D721Med (cell line): ENCODE measurements at regions not wholly inside any gene's neighbourhood (a gene's known extent, or its start where the extent isn't known, plus 50 kb on each side); places are given as distances from the start of the nearest gene placed in this dataset.

Experiments
- DNase-seq: peaks from one replicate; pipeline ENCODE4 v3.0.0; 2011; ENCODE audit warnings: low spot score; ENCODE audit not compliant: insufficient read length
- FAIRE-seq: peaks from 2 replicates; lab custom pipeline; 2011; peaks lifted over from hg19 to GRCh38; lab: Jason Lieb, UNC
- CTCF ChIP-seq: IDR thresholded peaks from 2 replicates; pipeline ENCODE4 v1.5.1; 2012; ENCODE audit warnings: mild to moderate bottlenecking, control low read depth; ENCODE audit not compliant: insufficient read depth; ENCODE audit errors: missing control alignments

DNA sequence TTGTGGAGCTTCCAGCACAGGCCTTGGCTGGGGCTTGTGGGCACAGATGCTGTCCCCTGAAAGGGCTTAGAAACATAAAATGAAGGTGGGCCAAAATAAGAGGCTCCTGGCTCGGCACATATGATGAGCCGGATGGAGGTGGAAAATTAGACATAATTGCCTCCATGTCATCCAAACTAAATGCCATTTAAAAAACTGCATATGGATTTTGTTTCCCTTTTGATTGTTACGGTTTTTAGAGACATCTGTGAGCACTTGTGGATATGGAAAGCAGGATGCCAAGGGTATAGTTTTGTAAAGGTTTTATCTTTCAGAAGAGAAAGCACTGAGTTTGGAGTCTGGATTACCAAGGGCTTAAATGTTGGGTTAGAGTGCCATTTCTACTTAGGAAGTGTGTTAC lies 498.3 kb downstream of the RIT2 start:
- DNase-seq (no peak), FAIRE-seq (no peak)
- no peak for TF ChIP-seq CTCF

DNA sequence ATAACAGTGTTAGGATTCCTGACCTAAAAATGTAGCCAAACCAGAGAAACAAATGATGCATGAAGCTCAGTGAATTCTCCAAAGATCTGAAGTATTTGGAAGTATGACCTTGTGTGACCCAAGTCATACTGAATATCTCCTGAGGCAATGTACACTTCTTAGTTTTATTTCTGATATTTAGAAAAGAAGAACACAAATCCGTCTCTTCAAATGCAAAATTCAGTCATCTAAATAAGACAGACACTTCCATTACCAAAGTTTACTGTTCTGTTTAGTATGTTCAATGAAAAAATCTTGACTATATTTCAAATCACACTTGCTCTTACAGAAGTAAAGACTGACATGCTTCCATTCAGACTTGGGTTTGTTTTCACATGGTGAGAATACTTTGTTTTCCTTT lies 495.7 kb downstream of the RIT2 start:
- DNase-seq (no peak), FAIRE-seq (peak; percentile 87)
- no peak for TF ChIP-seq CTCF

- no peak for FAIRE-seq
Observed at GRCh38 chr18:42620657-42621056, 494.8 kb downstream of the RIT2 start.

GRCh38 chr18:42623935-42624334 lies 491.6 kb downstream of the RIT2 start:
- no peak for TF ChIP-seq CTCF
- DNase-seq = no peak
- FAIRE-seq = peak; percentile 79

More at GRCh38 chr18:42620657-42621056, 494.8 kb downstream of the RIT2 start:
- DNase-seq = no peak
- no peak for TF ChIP-seq CTCF

GRCh38 chr18:42632801-42633200 lies 482.7 kb downstream of the RIT2 start:
- TF ChIP-seq CTCF = no peak
- FAIRE-seq = peak; percentile 67
- DNase-seq = no peak

- DNase-seq (no peak), FAIRE-seq (no peak)
- no peak for TF ChIP-seq CTCF
Observed at GRCh38 chr18:42635378-42636048, 480.0 kb downstream of the RIT2 start.

GRCh38 chr18:42636309-42636708 lies 479.2 kb downstream of the RIT2 start:
- FAIRE-seq = peak; percentile 29

More at GRCh38 chr18:42636309-42636708, 479.2 kb downstream of the RIT2 start:
- no peak for DNase-seq
- TF ChIP-seq CTCF = no peak
